H7 (cell line): ENCODE measurements at regions not wholly inside any gene's neighbourhood (a gene's known extent, or its start where the extent isn't known, plus 50 kb on each side); places are given as distances from the start of the nearest gene placed in this dataset.
"Not testable (repeated sequence)": the region's sequence is repeated elsewhere in the genome, so short reads cannot be mapped to it uniquely, and the experiment has no call there.

ENCODE experiments used
- DNase-seq: peaks from one replicate; pipeline ENCODE4 v3.0.0; 2012
- H3K27me3 ChIP-seq: 2 replicates; pipeline ENCODE4 v1.6.0; 2011; ENCODE audit warnings: mild to moderate bottlenecking, low read length; ENCODE audit not compliant: control insufficient read depth, insufficient read depth
- H3K36me3 ChIP-seq: replicated peaks from 2 replicates; pipeline ENCODE4 v1.5.1; 2011; ENCODE audit warnings: low read length; ENCODE audit not compliant: control insufficient read depth, insufficient read depth
- H3K4me3 ChIP-seq: 2 replicates; pipeline ENCODE4 v1.5.1; 2011; ENCODE audit warnings: low read depth, mild to moderate bottlenecking, control low read depth, low read length, moderate library complexity; ENCODE audit not compliant: insufficient read depth

DNA sequence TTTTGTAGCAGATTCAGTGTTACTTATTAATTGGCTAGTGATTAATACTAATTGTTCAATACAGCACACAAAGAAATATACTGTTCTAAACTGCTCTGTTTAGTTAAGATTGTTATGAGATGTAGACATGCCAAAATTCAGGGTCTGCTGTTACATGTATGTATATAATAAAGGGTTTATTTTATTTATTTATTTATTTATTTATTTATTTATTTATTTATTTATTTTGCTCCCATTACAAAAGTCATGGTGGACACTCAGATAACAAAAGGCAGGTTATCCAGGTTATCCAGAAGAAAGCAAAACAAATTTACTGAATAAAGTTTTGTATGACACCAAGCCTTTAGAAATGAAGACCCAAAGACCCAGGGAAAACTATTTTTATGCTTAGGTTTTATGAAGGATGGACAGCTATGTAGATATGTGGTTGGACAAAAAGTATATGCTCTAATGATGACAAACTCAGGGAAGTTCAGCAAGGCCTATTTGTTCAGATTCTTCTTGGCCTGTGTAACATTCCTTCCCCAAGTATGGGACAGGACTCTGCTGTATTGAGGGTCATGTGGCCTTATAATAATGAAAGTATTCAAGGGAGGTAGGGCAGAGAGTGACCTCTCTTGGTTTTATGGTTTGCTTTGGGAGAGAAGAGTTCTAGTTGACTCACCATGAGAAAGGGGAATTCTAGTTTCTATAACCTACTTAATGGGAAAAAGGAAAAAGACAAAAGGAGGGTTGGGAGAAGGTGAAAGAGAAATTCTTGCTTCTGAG is 1056.8 kb downstream of the ROBO2 start:
- Histone ChIP-seq H3K27me3 (no peaks in the 10 kb centered on the region), H3K4me3 (no peak overlapping the region)
- DNase-seq: no peak

DNA sequence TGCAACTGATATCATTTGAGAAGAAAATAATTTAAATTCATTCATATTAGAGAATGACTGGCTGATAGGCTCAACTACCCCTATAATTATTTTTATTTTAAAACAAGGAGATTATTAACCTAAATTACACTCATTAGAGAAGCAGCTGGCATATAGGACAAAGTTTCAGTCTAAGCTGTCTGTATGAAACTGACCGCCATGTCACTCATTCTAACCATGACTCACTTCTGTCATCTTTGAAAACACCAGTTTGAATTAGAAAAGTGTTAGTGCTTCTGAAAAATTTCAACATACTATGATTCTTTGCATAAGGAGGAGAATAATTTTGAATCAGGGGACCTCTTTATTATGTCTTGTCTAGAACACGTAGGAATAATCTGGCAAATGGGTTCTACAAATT is 1058.5 kb downstream of the ROBO2 start:
- Histone ChIP-seq H3K4me3 (no peak overlapping the region), H3K27me3 (no peaks in the 10 kb centered on the region), H3K36me3 (no peaks in the 10 kb centered on the region)
- no peak for DNase-seq

More for the DNA sequence above, 1056.8 kb downstream of the ROBO2 start:
- H3K36me3 ChIP-seq: no peaks in the 10 kb centered on the region

DNA sequence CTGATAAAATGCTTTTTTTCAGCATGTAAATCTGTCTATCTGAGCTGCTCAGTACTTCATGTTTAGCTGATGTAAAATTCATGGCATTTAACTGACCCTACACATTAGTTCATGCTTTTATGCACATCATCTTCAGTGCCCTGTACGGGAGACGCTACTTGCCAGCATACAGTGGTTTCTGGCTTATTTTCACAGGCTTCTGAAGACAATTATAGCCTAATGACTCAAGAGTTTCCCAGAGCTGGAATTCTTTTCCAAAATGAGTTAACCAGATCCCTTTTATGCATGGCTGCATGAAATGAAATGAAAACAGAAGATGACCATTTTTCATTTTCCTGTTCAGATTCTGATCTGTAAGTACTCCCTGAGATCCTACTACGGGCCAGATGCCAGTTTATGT is 1061.5 kb downstream of the ROBO2 start:
- no peaks in the 10 kb centered on the region for H3K27me3 ChIP-seq
- DNase-seq: no peak
- H3K4me3 ChIP-seq: no peak overlapping the region
- H3K36me3 ChIP-seq: no peaks in the 10 kb centered on the region

DNA sequence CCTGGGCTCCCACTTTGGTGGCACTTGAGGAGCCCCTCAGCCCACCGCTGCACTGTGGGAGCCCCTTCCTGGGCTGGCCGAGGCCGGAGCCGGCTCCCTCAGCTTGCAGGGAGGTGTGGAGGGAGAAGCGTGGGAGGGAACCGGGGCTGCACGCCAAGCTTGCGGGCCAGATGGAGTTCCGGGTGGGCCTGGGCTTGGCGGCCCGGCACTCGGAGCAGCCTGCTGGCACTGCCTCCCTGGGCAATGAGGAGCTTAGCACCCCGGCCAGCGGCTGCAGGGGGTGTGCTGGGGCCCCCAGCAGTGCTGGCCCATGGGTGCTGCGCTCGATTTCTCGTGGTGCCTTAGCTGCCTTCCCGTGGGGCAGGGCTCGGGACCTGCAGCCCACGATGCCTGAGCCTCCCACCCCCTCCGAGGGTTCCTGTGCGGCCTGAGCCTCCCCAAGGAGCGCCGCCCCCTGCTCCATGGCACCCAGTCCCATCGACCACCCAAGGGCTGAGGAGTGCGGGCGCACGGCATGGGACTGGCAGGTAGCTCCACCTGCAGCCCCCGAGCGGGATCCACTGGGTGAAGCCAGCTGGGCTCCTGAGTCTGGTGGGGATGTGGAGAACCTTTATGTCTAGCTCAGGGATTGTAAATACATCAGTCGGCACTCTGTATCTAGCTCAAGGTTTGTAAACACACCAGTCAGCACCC is 1068.5 kb downstream of the ROBO2 start:
- not testable (repeated sequence) for H3K4me3 ChIP-seq, H3K27me3 ChIP-seq, H3K36me3 ChIP-seq, DNase-seq

DNA sequence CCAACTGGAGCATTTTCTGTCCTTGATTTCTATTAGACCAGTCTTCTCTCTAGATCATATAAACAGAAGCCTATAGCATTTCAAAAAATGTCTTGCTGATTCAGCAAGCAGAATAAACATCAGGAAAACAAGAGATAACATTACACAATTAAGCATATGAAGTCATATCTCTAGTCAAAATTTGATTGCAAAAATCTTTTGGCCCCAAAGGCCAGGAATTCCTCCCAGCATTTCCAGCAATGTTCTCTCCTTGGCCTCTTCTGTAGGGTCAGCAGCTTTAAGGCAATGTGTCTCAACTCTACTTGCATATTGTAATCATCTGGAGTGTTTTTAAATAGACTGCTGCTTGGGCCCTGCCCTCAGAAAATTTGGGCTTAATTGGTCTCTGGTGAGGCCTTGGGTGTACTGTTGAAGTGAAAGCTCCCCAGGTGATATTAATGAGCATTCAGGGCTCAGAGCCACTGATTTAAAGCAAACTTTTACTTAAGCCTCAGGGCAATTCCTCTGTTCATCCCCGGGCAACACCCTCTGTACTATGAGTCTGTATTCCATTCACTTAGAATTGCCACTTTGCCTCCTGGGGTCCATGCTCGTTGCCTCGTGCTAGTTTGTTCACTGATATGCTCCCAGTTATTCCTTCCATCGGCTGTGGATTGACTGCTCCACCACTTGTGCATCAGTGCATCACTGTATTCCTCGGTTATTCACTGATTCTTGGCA is 1072.6 kb downstream of the ROBO2 start:
- Histone ChIP-seq H3K27me3 (no peaks in the 10 kb centered on the region), H3K36me3 (no peaks in the 10 kb centered on the region), H3K4me3 (no peak overlapping the region)
- no peak for DNase-seq

DNA sequence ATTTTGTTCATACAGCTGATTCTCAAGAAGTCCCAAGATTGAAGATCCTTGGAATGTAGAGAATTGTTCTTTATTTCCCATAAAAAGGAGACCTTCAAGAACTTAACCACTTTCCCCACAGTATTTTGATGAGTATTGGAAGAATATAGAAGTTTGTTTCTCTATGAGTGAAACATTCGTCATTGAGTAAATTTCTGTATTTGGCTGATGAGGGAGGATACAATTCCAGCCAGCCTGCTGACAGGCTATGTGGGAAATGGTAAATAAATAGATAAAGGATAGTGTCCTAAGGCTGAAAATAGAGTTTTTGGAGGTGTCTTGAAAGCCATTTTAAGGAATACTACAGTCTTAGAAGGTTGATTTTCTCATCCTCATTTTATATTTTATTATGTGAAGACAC is 1076.1 kb downstream of the ROBO2 start:
- Histone ChIP-seq H3K27me3 (no peaks in the 10 kb centered on the region), H3K36me3 (no peaks in the 10 kb centered on the region), H3K4me3 (no peak overlapping the region)
- DNase-seq: no peak

DNA sequence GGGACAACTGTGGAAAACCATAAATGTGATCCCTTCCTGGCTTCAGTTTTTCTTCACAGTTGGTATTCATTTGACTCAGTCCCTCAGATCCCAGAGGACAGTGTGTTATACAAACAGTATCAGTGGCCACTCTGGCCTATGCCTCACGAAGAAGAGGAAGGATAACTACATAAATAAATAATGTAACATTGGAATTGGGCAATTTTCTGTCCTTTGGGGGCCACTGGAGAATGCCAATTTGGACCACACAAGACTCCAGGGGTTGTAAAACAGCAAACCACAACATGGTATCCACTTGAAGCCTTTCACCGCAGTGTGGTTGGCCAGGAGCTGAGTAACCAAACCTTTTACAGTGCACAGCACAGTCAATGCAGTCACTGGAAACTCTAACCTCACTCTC is 1077.0 kb downstream of the ROBO2 start:
- Histone ChIP-seq H3K4me3 (no peak overlapping the region), H3K27me3 (no peaks in the 10 kb centered on the region), H3K36me3 (no peaks in the 10 kb centered on the region)
- DNase-seq: no peak

DNA sequence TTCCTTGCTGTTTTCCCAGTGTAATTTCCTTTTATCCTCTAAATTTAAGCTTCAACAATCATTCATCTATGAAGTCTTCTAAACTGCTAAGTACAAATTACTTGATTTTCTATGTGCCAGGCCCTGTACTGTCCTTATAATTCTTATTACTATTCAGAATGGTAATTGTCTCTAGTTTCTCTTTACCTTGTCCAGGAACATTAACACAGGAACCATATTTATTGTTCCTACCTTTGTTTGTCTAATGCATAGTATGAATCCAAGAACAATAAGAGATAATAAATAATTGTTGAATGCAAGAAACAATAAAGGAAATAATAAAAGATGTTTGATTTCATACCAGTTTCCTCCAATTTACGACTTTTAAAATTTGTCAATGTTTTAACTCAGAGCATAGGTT is 1083.2 kb downstream of the ROBO2 start:
- H3K27me3 ChIP-seq: no peaks in the 10 kb centered on the region
- DNase-seq: no peak
- H3K36me3 ChIP-seq: no peaks in the 10 kb centered on the region
- H3K4me3 ChIP-seq: no peak overlapping the region

DNA sequence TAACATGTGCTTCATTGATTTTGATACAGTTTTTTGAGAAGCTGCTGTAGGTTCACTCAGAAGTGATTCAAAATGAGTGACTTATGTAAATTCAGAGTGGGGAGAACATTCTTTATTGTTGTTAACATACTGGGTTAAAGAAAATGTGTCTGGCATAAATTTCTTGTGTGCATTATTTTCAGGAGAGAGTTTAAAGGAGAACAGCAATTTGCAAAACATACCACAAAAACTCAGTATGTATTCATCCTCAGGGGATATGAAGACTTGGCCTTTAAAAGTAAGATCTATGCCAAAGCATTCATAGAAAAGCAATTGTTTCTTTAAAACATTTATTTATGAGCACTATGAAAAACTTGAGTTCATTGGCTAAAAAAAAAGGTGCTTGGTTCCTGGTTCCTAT is 1089.8 kb downstream of the ROBO2 start:
- no peak for DNase-seq
- H3K4me3 ChIP-seq: no peak overlapping the region
- H3K27me3 ChIP-seq: no peaks in the 10 kb centered on the region
- H3K36me3 ChIP-seq: no peaks in the 10 kb centered on the region

DNA sequence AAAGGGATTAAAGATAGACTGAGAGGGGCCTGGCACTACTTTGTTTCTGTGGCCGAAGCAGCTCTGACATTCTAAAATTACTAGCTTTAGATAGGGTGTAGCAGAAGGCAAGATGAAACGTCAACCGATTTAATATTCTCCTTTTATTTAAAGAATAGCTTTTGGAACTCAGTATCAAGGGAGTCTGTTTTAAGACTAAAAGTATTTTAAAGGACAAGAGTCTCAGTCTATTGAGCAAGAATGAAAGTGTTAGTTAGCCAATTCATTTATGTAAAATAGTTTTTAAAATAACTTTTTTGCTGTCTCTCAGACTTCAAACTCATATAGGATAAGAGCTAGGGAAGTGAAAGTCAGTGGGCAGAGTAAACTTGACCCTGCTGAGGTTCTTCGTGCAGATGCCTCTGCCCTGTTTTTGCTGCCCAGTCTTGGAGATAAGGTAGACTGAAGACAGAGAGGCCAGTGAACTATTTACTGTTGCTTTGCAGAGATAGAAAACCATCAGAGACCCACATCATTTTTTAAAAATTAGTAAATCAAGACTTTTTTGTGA is 1090.9 kb downstream of the ROBO2 start:
- Histone ChIP-seq H3K27me3 (no peaks in the 10 kb centered on the region), H3K36me3 (no peaks in the 10 kb centered on the region), H3K4me3 (no peak overlapping the region)
- no peak for DNase-seq

DNA sequence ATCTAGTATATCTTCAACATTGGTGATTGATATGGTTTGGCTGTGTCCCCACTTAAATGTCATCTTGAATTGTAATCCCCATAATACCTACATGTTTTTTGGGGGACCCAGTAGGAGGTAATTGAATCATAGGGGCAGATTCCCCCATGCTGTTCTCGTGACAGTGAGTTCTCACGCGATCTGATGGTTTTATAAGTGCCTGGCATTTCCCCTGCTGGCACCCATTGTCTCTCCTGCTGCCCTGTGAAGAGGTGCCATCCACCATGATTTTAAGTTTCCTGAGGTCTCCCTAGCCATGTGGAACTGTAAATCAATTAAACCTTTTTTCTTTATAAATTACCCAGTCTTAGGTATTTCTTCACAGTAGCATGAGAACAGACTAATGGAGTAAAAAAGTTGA is 1094.6 kb downstream of the ROBO2 start:
- DNase-seq: no peak
- Histone ChIP-seq H3K27me3 (no peaks in the 10 kb centered on the region), H3K4me3 (no peak overlapping the region), H3K36me3 (no peaks in the 10 kb centered on the region)

DNA sequence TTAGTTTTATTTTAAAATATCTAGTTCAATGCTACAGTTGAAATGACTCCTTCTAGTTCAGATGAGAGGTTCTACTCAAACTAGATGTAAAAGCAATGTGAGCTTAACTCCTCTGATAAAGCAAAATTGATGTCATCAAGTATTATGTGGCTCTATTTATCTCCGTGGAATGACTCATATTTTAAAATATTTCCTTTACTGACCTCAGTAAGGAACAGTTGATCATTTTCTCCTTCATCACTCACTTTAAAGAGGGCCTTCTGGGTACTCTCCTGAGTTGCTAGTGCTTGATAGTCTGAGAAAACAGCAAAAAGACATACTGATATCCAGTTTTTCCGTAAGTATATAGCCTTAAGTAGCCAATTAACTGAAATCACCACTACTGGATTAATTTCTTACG is 1099.3 kb downstream of the ROBO2 start:
- Histone ChIP-seq H3K27me3 (no peaks in the 10 kb centered on the region), H3K4me3 (no peak overlapping the region), H3K36me3 (no peaks in the 10 kb centered on the region)
- DNase-seq: no peak

DNA sequence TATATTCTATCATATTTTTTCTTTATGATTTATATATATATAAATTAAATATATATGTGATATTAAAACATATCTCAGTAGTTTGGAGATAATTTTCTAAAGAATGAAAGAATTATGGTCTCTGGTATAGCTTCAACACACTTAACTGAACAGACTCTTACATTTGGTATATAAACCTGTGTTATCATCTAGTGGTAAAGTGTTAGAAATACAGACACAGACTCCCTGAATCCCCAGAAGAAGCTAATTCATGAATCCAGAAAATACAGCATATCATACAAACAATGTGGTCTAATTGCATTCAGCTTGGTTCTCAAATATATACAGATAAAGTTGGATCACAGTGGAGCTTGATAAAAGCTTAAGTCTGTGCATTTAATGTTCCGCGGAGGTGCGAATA is 1100.4 kb downstream of the ROBO2 start:
- no peaks in the 10 kb centered on the region for H3K27me3 ChIP-seq
- DNase-seq: no peak
- H3K4me3 ChIP-seq: no peak overlapping the region
- H3K36me3 ChIP-seq: no peaks in the 10 kb centered on the region

DNA sequence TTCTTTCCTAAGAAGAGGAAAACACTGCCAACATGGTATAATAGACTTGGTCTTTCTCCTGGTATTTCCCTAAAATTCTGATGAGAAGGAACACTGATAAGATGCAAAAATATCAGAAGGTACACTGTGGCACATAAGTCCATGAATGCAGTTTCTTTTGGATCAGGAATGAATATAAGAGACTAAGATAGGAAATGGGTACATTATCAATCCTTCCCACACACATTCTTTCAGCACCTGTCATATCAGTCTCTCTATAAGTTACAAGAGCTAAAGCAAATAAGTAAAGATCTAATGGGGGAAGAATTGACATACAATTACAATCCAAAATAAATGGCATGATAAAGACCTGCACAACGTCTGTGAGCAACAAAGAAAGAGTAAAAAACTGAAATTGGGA is 1101.0 kb downstream of the ROBO2 start:
- H3K36me3 ChIP-seq: no peaks in the 10 kb centered on the region
- DNase-seq: no peak
- H3K4me3 ChIP-seq: no peak overlapping the region
- H3K27me3 ChIP-seq: no peaks in the 10 kb centered on the region

DNA sequence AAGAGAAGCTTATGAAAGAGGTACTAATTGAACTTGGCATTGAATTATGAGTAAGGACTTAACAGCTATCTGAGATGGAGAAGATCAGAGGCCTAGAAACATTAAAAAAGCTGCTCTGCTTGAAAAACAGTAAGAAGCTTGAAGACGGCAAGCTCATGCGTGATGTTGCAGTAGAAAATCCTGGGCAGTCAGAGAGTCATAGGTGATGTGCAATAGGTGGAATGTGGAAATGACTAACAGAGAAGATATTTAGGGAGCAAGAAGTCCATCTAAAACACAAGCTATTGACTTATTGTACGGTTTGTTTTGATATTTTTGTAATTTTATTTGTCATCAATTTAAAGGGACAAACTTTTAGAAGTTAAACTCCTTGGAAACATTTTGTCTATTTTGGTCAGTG is 1101.4 kb downstream of the ROBO2 start:
- Histone ChIP-seq H3K36me3 (no peaks in the 10 kb centered on the region), H3K4me3 (no peak overlapping the region), H3K27me3 (no peaks in the 10 kb centered on the region)
- DNase-seq: no peak
